ENCODE measurements at regions not wholly inside any gene's neighbourhood (a gene's known extent, or its start where the extent isn't known, plus 50 kb on each side); places are given as distances from the start of the nearest gene placed in this dataset.
A peak's percentile ranks its signal among the peaks of the same experiment; 100 is the strongest.

DNA sequence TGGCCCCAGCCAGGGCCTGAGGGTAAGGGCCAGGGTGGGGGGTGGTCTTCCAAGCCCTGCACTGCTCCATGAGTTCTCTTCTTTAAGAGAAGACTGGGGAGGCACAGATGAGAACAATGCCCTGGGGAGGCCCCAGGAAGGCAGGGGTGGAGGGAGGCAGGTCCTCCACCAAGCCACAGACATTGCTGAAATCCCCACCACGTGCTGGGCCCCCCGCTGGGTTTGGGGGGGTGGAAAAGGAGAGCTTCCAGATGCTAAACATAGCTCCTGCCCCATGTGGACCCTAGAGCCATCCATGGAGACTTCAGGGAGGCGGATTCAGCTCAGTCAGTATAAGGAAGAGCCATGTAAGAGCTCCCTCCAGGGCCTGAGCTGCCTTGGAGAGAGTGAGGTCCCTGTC lies 157.8 kb upstream of the LINGO1 start:
- no peak for FAIRE-seq
- TF ChIP-seq, protein P1, sequence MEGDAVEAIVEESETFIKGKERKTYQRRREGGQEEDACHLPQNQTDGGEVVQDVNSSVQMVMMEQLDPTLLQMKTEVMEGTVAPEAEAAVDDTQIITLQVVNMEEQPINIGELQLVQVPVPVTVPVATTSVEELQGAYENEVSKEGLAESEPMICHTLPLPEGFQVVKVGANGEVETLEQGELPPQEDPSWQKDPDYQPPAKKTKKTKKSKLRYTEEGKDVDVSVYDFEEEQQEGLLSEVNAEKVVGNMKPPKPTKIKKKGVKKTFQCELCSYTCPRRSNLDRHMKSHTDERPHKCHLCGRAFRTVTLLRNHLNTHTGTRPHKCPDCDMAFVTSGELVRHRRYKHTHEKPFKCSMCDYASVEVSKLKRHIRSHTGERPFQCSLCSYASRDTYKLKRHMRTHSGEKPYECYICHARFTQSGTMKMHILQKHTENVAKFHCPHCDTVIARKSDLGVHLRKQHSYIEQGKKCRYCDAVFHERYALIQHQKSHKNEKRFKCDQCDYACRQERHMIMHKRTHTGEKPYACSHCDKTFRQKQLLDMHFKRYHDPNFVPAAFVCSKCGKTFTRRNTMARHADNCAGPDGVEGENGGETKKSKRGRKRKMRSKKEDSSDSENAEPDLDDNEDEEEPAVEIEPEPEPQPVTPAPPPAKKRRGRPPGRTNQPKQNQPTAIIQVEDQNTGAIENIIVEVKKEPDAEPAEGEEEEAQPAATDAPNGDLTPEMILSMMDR (IDR thresholded peaks at IDR 0.05; ENCODE audit: insufficient read depth, missing control alignments): no peak
- no peak for DNase-seq (ENCODE audit: insufficient read length, low spot score)

DNA sequence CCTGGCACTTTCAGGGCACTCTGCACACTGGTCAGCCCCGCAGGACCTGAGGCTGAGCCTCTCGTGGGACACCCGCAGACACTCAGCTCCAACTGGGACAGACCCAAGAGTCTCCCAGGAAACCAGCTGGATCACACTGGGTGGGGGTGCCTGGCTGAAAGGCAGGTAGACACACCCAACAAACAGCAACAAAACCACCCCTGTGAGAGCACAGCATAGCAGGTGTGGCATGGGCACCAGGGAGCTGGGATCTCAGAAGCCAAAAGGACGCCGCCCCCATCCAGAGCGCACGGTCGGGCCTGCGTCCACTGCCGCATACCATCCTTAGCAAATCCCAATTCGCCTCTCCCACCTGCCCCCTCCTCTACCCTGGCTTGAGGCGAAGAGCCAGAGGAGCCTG lies 154.2 kb upstream of the LINGO1 start:
- TF ChIP-seq, protein P1 (IDR thresholded peaks at IDR 0.05; ENCODE audit: insufficient read depth, missing control alignments): no peak
- FAIRE-seq (no peak), DNase-seq (ENCODE audit: insufficient read length, low spot score) (no peak)

DNA sequence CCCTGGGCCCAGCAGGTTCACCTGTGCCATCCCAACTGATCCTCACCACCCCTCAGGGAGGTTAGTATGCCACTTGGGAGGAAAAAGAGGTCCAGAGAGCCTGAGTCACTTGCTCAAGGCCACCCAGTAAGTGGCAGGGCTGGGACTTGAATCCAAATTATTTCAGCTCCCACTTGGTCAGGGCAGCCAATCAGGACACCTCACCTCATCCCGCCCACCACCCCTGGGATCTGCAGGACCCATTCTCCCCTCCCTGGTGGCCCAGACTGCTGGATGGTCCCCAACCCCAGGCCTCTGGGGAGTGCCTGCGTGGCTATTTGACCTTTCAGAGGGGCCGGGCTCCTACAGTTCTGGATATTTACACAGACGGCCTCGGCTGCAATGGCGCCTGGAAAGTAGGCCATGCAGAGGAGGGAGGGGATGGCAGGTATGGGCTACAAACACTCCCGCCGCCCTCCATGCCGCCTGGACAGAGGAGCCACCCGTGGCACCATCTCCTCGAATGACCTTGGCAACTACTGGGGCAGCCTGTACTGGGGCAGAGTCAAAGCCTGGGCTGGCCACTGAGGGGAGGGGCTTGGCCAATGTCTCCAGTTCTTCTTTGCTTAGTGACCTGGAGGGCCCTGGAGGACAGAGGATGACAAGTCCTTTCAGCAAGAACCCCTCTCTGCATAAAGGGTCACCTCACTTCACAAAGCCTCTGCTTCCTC lies 153.6 kb upstream of the LINGO1 start:
- DNase-seq (ENCODE audit: insufficient read length, low spot score) (no peak), FAIRE-seq (no peak)
- TF ChIP-seq, protein P1 (IDR thresholded peaks at IDR 0.05; ENCODE audit: insufficient read depth, missing control alignments): no peak

DNA sequence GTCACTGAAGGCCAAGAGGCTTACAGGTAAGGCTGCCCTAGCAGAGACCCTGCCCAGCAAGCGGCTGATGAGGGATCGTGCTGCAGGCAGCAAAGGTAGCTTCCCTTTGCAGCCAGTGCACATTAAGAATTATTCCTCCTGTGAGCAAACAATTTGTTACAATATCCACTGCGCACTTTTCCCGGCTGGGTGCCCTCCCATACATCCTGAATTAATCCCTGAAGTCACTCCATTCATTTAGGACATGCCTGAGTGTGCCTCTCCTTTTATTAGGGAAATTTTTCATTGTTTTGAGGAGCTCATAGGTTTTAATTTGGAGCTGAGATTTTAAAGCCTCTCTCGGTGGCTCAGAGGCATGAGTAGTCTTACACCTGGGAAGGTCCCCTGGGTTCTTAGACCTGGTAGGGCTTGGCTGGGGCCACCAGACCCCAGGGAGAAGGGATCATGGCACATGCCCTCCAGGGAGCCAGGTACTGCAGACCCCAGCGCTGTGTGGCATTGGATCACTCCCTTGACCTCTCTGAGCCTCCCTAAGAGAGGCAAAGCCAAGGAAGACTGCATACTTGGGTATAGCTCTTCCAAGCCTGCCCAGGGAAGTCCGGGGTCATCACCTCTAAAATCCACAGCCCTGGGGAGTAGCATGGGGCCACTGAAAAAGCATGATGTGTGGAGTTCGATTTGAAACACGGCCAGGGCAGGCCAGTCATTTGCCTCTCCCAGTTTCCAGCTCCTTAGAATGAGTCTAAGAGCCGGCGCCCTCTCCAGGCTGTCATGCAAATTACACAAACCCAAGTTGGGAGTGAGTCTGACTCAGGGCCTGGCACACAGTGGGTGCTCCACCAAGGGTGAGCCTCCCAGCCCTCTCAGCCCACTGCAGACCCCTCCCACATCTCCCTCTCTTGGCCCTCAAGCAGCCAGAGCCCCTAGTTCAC lies 151.9 kb upstream of the LINGO1 start:
- no peak for DNase-seq (ENCODE audit: insufficient read length, low spot score)
- no peak for FAIRE-seq
- TF ChIP-seq, protein P1 (IDR thresholded peaks at IDR 0.05; ENCODE audit: insufficient read depth, missing control alignments): peak; percentile 41

DNA sequence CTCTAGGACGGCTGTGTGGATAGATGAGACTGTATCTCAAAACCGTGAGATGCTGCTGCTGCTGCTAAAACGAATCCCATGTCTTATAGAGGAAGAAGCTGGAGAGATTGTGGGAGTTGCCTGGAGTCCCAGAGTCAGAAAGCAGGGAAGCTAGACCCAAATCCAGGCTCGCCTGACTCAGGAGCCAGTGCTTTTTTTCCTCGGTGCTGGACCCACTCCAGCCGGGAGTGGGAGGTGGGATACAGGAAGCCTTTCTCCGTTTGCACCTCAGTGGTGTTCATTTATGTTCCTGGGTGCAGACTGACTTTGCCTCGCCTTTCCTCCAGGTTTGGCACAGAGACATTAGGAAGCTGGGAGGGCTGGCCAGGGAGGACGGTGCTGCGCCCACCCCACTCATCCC lies 150.9 kb upstream of the LINGO1 start:
- FAIRE-seq (no peak), DNase-seq (ENCODE audit: insufficient read length, low spot score) (no peak)
- TF ChIP-seq, protein P1 (IDR thresholded peaks at IDR 0.05; ENCODE audit: insufficient read depth, missing control alignments): no peak

DNA sequence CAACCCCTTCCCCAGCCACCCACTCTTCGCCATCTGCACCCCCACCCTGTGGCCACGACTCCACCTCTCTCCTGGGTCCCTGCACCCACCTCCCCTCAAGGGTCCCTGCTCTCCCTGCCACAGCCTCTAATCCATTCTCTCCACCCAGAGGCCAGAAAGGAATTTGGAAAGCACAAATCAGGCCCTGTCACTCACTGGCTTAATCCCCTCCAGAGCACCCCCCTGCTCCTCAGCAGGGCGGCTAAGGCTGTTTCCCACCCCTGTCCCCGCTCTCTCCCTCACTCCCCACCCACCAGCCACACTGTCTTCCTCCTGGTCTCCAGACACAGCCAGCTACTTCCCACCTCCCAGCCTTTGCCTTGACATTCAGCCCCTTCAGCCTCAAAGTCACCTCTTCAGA lies 150.0 kb upstream of the LINGO1 start:
- DNase-seq (ENCODE audit: insufficient read length, low spot score) (no peak), FAIRE-seq (no peak)
- TF ChIP-seq, protein P1 (IDR thresholded peaks at IDR 0.05; ENCODE audit: insufficient read depth, missing control alignments): no peak

DNA sequence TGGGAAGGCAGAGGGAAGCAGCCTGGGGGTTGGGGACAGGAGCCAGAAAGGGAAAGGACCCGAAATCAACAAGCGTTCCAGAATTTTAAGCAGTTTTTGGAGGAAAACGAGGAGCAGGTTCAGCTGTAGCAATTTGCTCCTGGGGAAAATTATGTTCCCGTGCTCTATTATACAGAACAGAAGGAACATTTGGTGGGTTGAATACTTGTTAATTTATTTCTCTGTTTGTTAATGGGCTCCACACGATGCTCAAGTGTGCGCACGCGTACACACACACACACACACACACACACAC lies 149.2 kb upstream of the LINGO1 start:
- DNase-seq (ENCODE audit: insufficient read length, low spot score): no peak
- no peak for FAIRE-seq

More for the DNA sequence above, 149.2 kb upstream of the LINGO1 start:
- TF ChIP-seq, protein P1 (IDR thresholded peaks at IDR 0.05; ENCODE audit: insufficient read depth, missing control alignments): no peak

Measured in D721Med (cell line).